Ascending aorta (tissue), 2 donors: ENCODE measurements at regions not wholly inside any gene's neighbourhood (a gene's known extent, or its start where the extent isn't known, plus 50 kb on each side); places are given as distances from the start of the nearest gene placed in this dataset.

ENCODE experiments used
- DNase-seq, 2 donors: peaks; one replicate each; pipeline ENCODE4 v3.0.0-alpha.2; 2019; ENCODE audit warnings: low spot score in 2 of 2
- H3K27ac ChIP-seq, 2 donors: fragments of 200-600 bp; sonication (generic); one replicate each; pipeline ENCODE4 v1.5.1; 2016 to 2017; ENCODE audit warnings: mild to moderate bottlenecking in 1 of 2
- H3K27me3 ChIP-seq: fragments of 200-600 bp; sonication (generic); one replicate; pipeline ENCODE4 v1.5.1; 2017
- H3K36me3 ChIP-seq, 2 donors: fragments of 200-600 bp; sonication (generic); one replicate each; pipeline ENCODE4 v1.5.1; 2016
- H3K4me1 ChIP-seq, 2 donors: fragments of 200-600 bp; sonication (generic); one replicate each; pipeline ENCODE4 v1.5.1; 2016 to 2017; ENCODE audit warnings: mild to moderate bottlenecking in 1 of 2
- H3K4me3 ChIP-seq, 2 donors: fragments of 200-600 bp; sonication (generic); one replicate each; pipeline ENCODE4 v1.5.1; 2016 to 2017; ENCODE audit warnings: mild to moderate bottlenecking in 1 of 2
- H3K9me3 ChIP-seq, 2 donors: fragments of 200-600 bp; sonication (generic); one replicate each; pipeline ENCODE4 v1.5.1; 2016
- CTCF ChIP-seq, 3 experiments: fragments of 200-600 bp in 2 of 3; fragments of 450-650 bp in 1 of 3; sonication (generic) in 2 of 3; IDR thresholded peaks; one replicate each; pipeline ENCODE4 v1.5.1; 2016 to 2019; ENCODE audit warnings: antibody characterized with exemption in 3 of 3, mild to moderate bottlenecking in 1 of 3, moderate library complexity in 1 of 3
- intact Hi-C: fragments of 100-400 bp; cut with DNase I; formaldehyde crosslinking; loops from one replicate; pipeline ENCODE4 v1.15.1; 2023

- intact Hi-C loops = no loop called here
- Histone ChIP-seq H3K36me3 (no peaks in the 10 kb centered on the region), H3K4me3 (no peak overlapping the region), H3K27me3 (no peaks in the 10 kb centered on the region), H3K27ac (no peak overlapping the region), H3K4me1 (no peaks in the 10 kb centered on the region), H3K9me3 (no peaks in the 10 kb centered on the region)
- DNase-seq = no peak
- TF ChIP-seq CTCF (IDR thresholded peaks at IDR 0.05) = no peak
Observed at GRCh38 chr2:49861821-49862220, 707.5 kb upstream of the FSHR start.

GRCh38 chr2:49860834-49861233, 706.5 kb upstream of the FSHR start:
- Histone ChIP-seq H3K9me3 (no peaks in the 10 kb centered on the region), H3K36me3 (no peaks in the 10 kb centered on the region), H3K27ac (no peak overlapping the region), H3K27me3 (no peaks in the 10 kb centered on the region), H3K4me1 (no peaks in the 10 kb centered on the region), H3K4me3 (no peak overlapping the region)
- DNase-seq = no peak
- intact Hi-C loops = no loop called here
- TF ChIP-seq CTCF (IDR thresholded peaks at IDR 0.05) = no peak

- Histone ChIP-seq H3K27ac (no peak overlapping the region), H3K9me3 (no peaks in the 10 kb centered on the region), H3K27me3 (no peaks in the 10 kb centered on the region), H3K36me3 (no peaks in the 10 kb centered on the region), H3K4me1 (no peaks in the 10 kb centered on the region), H3K4me3 (no peak overlapping the region)
- no peak for TF ChIP-seq CTCF (IDR thresholded peaks at IDR 0.05)
- DNase-seq = no peak
- intact Hi-C loops = no loop called here
Observed at GRCh38 chr2:49860170-49860569, 705.9 kb upstream of the FSHR start.

GRCh38 chr2:49858657-49859056, 704.3 kb upstream of the FSHR start:
- Histone ChIP-seq H3K27ac (no peak overlapping the region), H3K4me1 (no peaks in the 10 kb centered on the region)
- DNase-seq = no peak

GRCh38 chr2:49858113-49858490, 703.8 kb upstream of the FSHR start:
- DNase-seq = no peak
- intact Hi-C loops = no loop called here
- Histone ChIP-seq H3K36me3 (no peaks in the 10 kb centered on the region), H3K9me3 (no peaks in the 10 kb centered on the region), H3K27me3 (no peaks in the 10 kb centered on the region), H3K4me3 (no peak overlapping the region), H3K4me1 (no peaks in the 10 kb centered on the region), H3K27ac (no peak overlapping the region)
- no peak for TF ChIP-seq CTCF (IDR thresholded peaks at IDR 0.05)

More at GRCh38 chr2:49858657-49859056, 704.3 kb upstream of the FSHR start:
- intact Hi-C loops = no loop called here
- H3K9me3 ChIP-seq = no peaks in the 10 kb centered on the region
- no peaks in the 10 kb centered on the region for H3K36me3 ChIP-seq
- no peak overlapping the region for H3K4me3 ChIP-seq
- TF ChIP-seq CTCF (IDR thresholded peaks at IDR 0.05) = no peak
- H3K27me3 ChIP-seq = no peaks in the 10 kb centered on the region

GRCh38 chr2:49857371-49858112, 703.2 kb upstream of the FSHR start:
- H3K27ac ChIP-seq = no peak overlapping the region
- H3K9me3 ChIP-seq = no peaks in the 10 kb centered on the region
- intact Hi-C loops = no loop called here
- H3K36me3 ChIP-seq = no peaks in the 10 kb centered on the region
- TF ChIP-seq CTCF (IDR thresholded peaks at IDR 0.05) = no peak
- no peaks in the 10 kb centered on the region for H3K4me1 ChIP-seq
- no peak for DNase-seq
- no peak overlapping the region for H3K4me3 ChIP-seq
- H3K27me3 ChIP-seq = no peaks in the 10 kb centered on the region
